GM12878 (cell line): ENCODE measurements at regions not wholly inside any gene's neighbourhood (a gene's known extent, or its start where the extent isn't known, plus 50 kb on each side); places are given as distances from the start of the nearest gene placed in this dataset.

Source experiments
- ATAC-seq: fragments of 200-7000 bp; cut with Tn5 transposase; 3 replicates; pipeline ENCODE4 v1.9.1; 2020; ENCODE audit warnings: mild to moderate bottlenecking, moderate library complexity
- BruUV-seq: library from RNA; stranded (reverse); fragments of 400-500 nt; replicated peaks from 2 replicates; lab custom pipeline; 2021; lab: Mats Ljungman, UMichigan
- CTCF ChIA-PET: fragments of 300-600 bp; sonication (Branson Sonifier 250); formaldehyde crosslinking; extraction: SDS; loops from one replicate; lab custom pipeline; 2021; ENCODE audit warnings: inconsistent platforms; lab: Yijun Ruan, JAX
- POLR2A ChIA-PET: fragments of 350-600 bp; formaldehyde crosslinking; extraction: SDS; loops from one replicate; lab custom pipeline; 2021; ENCODE audit warnings: inconsistent platforms; lab: Charles Lee
- RAD21 ChIA-PET: fragments of 300-600 bp; sonication (Branson Sonifier 250); formaldehyde crosslinking; loops from one replicate; lab custom pipeline; 2023; ENCODE audit warnings: antibody characterized with exemption; ENCODE audit not compliant: unreplicated experiment; lab: Charles Lee
- SMC1A ChIA-PET: fragments of 300-600 bp; sonication (Branson Sonifier 250); formaldehyde crosslinking; loops from one replicate; lab custom pipeline; 2023; ENCODE audit not compliant: unreplicated experiment, uncharacterized antibody; lab: Charles Lee
- DNase-seq: peaks from one replicate; pipeline ENCODE4 v3.0.0-alpha.2; 2011; ENCODE audit warnings: low read depth, low spot score
- FAIRE-seq: peaks from 3 replicates; lab custom pipeline; 2011; peaks lifted over from hg19 to GRCh38; lab: Jason Lieb, UNC
- H2AFZ ChIP-seq: 2 replicates; pipeline ENCODE4 v1.6.0; 2011; ENCODE audit warnings: low read depth, low read length, control low read depth; ENCODE audit not compliant: control insufficient read depth
- H3K27ac ChIP-seq: 2 replicates; pipeline ENCODE4 v1.5.1; 2011; ENCODE audit warnings: control low read depth; ENCODE audit not compliant: control insufficient read depth, insufficient read depth
- H3K27me3 ChIP-seq, 2 experiments: replicated peaks in 1 of 2; 2 replicates each; pipeline versions ENCODE4 v1.6.0 to v1.6.1; 2011; ENCODE audit warnings: low read length in 1 of 2; ENCODE audit not compliant: control insufficient read depth in 2 of 2, insufficient read depth in 2 of 2
- H3K36me3 ChIP-seq, 2 experiments: 2 replicates each; pipeline ENCODE4 v1.5.1; 2011; ENCODE audit warnings: low read length in 1 of 2; ENCODE audit not compliant: control insufficient read depth in 2 of 2, insufficient read depth in 2 of 2
- H3K4me1 ChIP-seq: 2 replicates; pipeline ENCODE4 v1.6.1; 2011; ENCODE audit warnings: mild to moderate bottlenecking, low read length, moderate library complexity, mixed read lengths; ENCODE audit not compliant: control insufficient read depth, insufficient read depth
- H3K4me2 ChIP-seq: 2 replicates; pipeline ENCODE4 v1.6.0; 2011; ENCODE audit warnings: control low read depth; ENCODE audit not compliant: control insufficient read depth, insufficient read depth
- H3K4me3 ChIP-seq: fragments of 200-600 bp; sonication (generic); 2 replicates; pipeline ENCODE4 v1.5.1; 2016
- H3K79me2 ChIP-seq: 2 replicates; pipeline ENCODE4 v1.6.0; 2011; ENCODE audit warnings: low read length; ENCODE audit not compliant: control insufficient read depth, insufficient read depth
- H3K9ac ChIP-seq: 2 replicates; pipeline ENCODE4 v1.8.0; 2011; ENCODE audit warnings: low read length, control low read depth, mixed read lengths; ENCODE audit not compliant: control insufficient read depth, insufficient read depth
- H3K9me3 ChIP-seq: replicated peaks from 3 replicates; pipeline ENCODE4 v1.5.1; 2011; ENCODE audit warnings: mild to moderate bottlenecking, low read length; ENCODE audit not compliant: control insufficient read depth, insufficient read depth
- H4K20me1 ChIP-seq: 2 replicates; pipeline ENCODE4 v1.6.0; 2011; ENCODE audit not compliant: control insufficient read depth, insufficient read depth
- CREB1 ChIP-seq: IDR thresholded peaks from 2 replicates; pipeline ENCODE4 v1.6.1; 2012; ENCODE audit warnings: low read depth, mild to moderate bottlenecking, inconsistent platforms
- HDAC2 ChIP-seq: fragments of 200-600 bp; sonication (generic); IDR thresholded peaks from 2 replicates; pipeline ENCODE4 v1.6.1; 2017
- MAX ChIP-seq: IDR thresholded peaks from 2 replicates; pipeline ENCODE4 v1.6.1; 2012; ENCODE audit warnings: low read depth, low read length, improper control_type of control experiment
- MYB ChIP-seq: fragments of 150-350 bp; IDR thresholded peaks from 2 replicates; pipeline ENCODE4 v1.6.1; 2014; ENCODE audit warnings: mild to moderate bottlenecking, low read depth, low read length, borderline replicate concordance
- NBN ChIP-seq: fragments of 450-650 bp; IDR thresholded peaks from 2 replicates; pipeline ENCODE4 v1.6.1; 2016
- NKRF ChIP-seq: fragments of 450-650 bp; conservative IDR thresholded peaks from 2 replicates; pipeline ENCODE4 v1.6.1; 2017; ENCODE audit warnings: mild to moderate bottlenecking, moderate library complexity
- NR2C2 ChIP-seq: IDR thresholded peaks from 2 replicates; pipeline ENCODE4 v1.6.1; 2011; ENCODE audit warnings: borderline replicate concordance, low read depth; ENCODE audit not compliant: control insufficient read depth, insufficient read length
- RAD51 ChIP-seq: fragments of 450-650 bp; IDR thresholded peaks from 2 replicates; pipeline ENCODE4 v1.6.1; 2016; ENCODE audit warnings: moderate library complexity, mild to moderate bottlenecking, inconsistent platforms
- SIN3A ChIP-seq: IDR thresholded peaks from 2 replicates; pipeline ENCODE4 v1.6.1; 2012; ENCODE audit warnings: low read depth, low read length, improper control_type of control experiment
- SKIL ChIP-seq: fragments of 450-650 bp; IDR thresholded peaks from 2 replicates; pipeline ENCODE4 v1.6.1; 2017; ENCODE audit warnings: mild to moderate bottlenecking, low read depth, inconsistent platforms; ENCODE audit not compliant: poor library complexity, severe bottlenecking
- SUPT20H ChIP-seq: IDR thresholded peaks from 2 replicates; pipeline ENCODE4 v1.6.1; 2011; ENCODE audit warnings: low read depth, mild to moderate bottlenecking, low read length, moderate library complexity, borderline replicate concordance; ENCODE audit not compliant: control insufficient read depth
- SUZ12 ChIP-seq: fragments of 200-600 bp; sonication (generic); IDR thresholded peaks from one replicate; pipeline ENCODE4 v1.6.1; 2018; ENCODE audit warnings: antibody characterized with exemption, mild to moderate bottlenecking; ENCODE audit not compliant: unreplicated experiment
- TCF7 ChIP-seq: IDR thresholded peaks from 2 replicates; pipeline ENCODE4 v1.6.1; 2014; ENCODE audit warnings: antibody characterized with exemption, borderline replicate concordance
- ZNF207 ChIP-seq: fragments of 450-650 bp; IDR thresholded peaks from 2 replicates; pipeline ENCODE4 v1.6.1; 2014; ENCODE audit warnings: antibody characterized with exemption, mild to moderate bottlenecking, borderline replicate concordance
- ZNF687 ChIP-seq: fragments of 450-650 bp; IDR thresholded peaks from 2 replicates; pipeline ENCODE4 v1.6.1; 2017; ENCODE audit warnings: mild to moderate bottlenecking, moderate library complexity
- WGBS: methylation state at CpG from one replicate; pipeline ENCODE4 v1.1.6; 2016; ENCODE audit warnings: low lambda C conversion rate; ENCODE audit not compliant: insufficient replicate concordance, insufficient coverage; ENCODE audit errors: missing lambda C conversion rate; 5-methylcytosine and 5-hydroxymethylcytosine counted together
- in situ Hi-C: fragments of 300-500 bp; cut with MboI; formaldehyde crosslinking; loops from 9 replicates; pipeline ENCODE4 v1.14.3; 2018; ENCODE audit warnings: mixed read lengths
- intact Hi-C: fragments of 100-400 bp; cut with micrococcal nuclease; formaldehyde crosslinking; loops from one replicate; pipeline ENCODE4 v1.14.2; 2022; ENCODE audit not compliant: unreplicated experiment

GRCh38 chr2:221085936-221086335 lies 486.2 kb downstream of the EPHA4 start:
- no peak overlapping the region for H3K4me3 ChIP-seq
- no TSS peak for BruUV-seq
- POLR2A ChIA-PET = no interaction called here
- CTCF ChIA-PET = no interaction called here
- H3K4me1 ChIP-seq = no peaks in the 10 kb centered on the region
- ATAC-seq = no peak
- no peaks in the 10 kb centered on the region for H3K27me3 ChIP-seq
- SMC1A ChIA-PET = no interaction called here
- no peaks in the 10 kb centered on the region for H3K79me2 ChIP-seq
- no peak overlapping the region for H3K4me2 ChIP-seq
- H2AFZ ChIP-seq = no peak overlapping the region
- no peak for FAIRE-seq
- in situ Hi-C loops = no loop called here
- DNase-seq = no peak
- 0% methylated on average over 1 of the region's 1 CpG for WGBS
- no peaks in the 10 kb centered on the region for H3K9me3 ChIP-seq
- H3K36me3 ChIP-seq = no peaks in the 10 kb centered on the region
- H4K20me1 ChIP-seq = no peaks in the 10 kb centered on the region
- no peak overlapping the region for H3K27ac ChIP-seq
- RAD21 ChIA-PET = no interaction called here
- H3K9ac ChIP-seq = no peak overlapping the region
- intact Hi-C loops = no loop called here
- no peak for TF ChIP-seq SUZ12
- TF ChIP-seq CREB1 = no peak
- no peak for TF ChIP-seq ZNF207
- TF ChIP-seq NBN = no peak
- TF ChIP-seq NKRF = no peak
- no peak for TF ChIP-seq MAX
- no peak for TF ChIP-seq RAD51
- TF ChIP-seq TCF7 = no peak
- no peak for TF ChIP-seq HDAC2
- no peak for TF ChIP-seq SUPT20H
- no peak for TF ChIP-seq NR2C2
- TF ChIP-seq SIN3A = no peak
- no peak for TF ChIP-seq SKIL
- TF ChIP-seq ZNF687 = no peak
- no peak for TF ChIP-seq MYB
